HG03103 (cell line): ENCODE measurements at regions not wholly inside any gene's neighbourhood (a gene's known extent, or its start where the extent isn't known, plus 50 kb on each side); places are given as distances from the start of the nearest gene placed in this dataset.

Source experiments
- ATAC-seq: cut with Tn5 transposase; IDR thresholded peaks from one replicate; pipeline ENCODE4 v1.9.1; 2021; ENCODE audit warnings: low read depth; ENCODE audit not compliant: unreplicated experiment

GRCh38 chr14:96931751-96932150 lies 134.6 kb downstream of the VRK1 start:
- ATAC-seq: no peak

DNA sequence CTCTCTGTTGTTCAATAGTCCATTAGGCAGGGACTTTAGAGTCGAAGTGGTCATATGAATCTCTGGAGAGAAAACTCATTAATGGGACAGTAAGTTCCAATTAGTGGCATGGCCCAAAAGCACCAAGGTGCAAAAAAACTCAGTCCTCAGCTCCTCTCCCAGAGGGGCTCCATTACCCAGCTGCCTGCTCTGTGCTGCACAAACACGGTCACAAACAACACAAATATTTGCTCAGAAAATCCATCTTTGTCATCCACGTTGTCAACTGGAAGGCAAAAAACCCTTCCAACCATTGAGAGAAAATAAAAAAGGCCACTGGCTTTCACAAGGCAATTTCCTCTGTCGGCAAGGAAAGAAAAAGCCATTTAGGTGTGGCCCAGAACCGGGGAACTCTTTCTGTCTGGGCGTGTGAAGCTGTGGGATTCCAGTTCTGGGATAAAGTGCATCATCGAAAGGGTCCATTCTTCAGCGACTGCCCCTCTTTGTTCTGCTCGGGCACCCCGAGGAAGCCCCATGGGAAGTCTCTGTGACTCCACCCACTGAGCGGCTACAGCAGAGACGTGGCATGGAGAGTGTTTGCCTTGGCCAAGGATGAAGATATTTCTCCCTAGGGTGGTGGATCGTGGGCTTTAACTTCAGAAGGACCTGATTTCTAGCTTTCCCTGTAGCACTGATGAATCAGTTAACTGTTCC lies 137.6 kb downstream of the VRK1 start:
- ATAC-seq: no peak

DNA sequence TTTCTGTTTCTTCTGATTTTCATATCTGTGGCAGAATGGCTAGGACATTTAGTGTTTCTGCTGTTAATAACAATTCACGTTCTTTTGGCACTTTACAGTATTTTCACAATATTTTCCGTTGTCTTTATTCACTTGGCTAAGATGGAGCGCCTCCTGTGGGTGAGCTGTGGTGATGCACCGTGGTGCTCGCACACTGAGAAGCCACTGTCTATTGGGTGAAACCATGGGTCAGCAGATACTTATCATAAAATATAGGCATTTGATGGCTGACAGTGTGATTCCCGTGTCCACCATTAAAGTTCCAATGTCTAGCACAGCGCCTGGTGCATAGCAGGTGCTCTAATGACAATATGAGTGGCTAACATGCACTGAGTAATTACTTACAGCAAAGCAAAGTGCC lies 141.8 kb downstream of the VRK1 start:
- ATAC-seq: no peak

- ATAC-seq: no peak
Observed at GRCh38 chr14:96940009-96940408, 142.8 kb downstream of the VRK1 start.

DNA sequence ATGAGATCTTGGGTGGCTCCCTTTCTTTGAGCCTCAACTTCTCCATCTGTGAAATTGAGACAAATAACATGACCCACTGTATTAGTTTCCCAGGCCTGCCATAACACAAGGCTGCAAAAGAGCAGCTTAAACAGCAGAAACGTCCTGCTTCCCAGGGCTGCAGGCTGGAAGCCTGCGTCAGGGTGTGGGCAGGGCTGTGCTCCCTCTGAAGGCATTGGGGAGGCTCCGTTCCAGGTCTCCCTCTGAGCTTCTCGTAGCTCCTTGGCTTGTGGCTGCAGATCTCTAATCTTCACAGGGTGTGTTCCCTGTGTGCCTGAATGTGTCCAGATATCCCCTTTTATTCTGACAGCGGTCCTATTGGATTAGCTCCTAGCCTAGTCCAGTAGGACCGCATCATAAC lies 147.1 kb downstream of the VRK1 start:
- ATAC-seq: no peak

GRCh38 chr14:96945721-96946120 lies 148.5 kb downstream of the VRK1 start:
- no peak for ATAC-seq

GRCh38 chr14:96949594-96949993 lies 152.4 kb downstream of the VRK1 start:
- ATAC-seq: no peak

DNA sequence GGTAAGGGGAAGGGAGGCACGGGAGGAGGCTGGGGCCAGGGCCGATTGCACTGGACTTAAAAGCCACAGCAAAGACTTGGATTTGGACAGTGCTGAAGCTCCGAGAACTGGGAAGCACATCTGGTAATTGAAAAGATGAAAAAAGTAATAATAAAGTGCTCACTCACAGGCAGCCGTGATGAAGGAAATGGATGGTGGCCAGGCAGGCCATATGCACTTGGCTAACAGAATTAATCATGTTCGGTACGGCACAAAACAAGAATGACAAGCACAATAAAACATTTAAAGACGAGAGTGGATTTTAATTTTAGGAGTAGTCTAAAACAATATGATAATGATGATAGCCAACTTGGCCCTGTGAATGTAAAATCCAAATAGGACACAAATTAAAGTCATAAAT lies 154.3 kb downstream of the VRK1 start:
- ATAC-seq: no peak

DNA sequence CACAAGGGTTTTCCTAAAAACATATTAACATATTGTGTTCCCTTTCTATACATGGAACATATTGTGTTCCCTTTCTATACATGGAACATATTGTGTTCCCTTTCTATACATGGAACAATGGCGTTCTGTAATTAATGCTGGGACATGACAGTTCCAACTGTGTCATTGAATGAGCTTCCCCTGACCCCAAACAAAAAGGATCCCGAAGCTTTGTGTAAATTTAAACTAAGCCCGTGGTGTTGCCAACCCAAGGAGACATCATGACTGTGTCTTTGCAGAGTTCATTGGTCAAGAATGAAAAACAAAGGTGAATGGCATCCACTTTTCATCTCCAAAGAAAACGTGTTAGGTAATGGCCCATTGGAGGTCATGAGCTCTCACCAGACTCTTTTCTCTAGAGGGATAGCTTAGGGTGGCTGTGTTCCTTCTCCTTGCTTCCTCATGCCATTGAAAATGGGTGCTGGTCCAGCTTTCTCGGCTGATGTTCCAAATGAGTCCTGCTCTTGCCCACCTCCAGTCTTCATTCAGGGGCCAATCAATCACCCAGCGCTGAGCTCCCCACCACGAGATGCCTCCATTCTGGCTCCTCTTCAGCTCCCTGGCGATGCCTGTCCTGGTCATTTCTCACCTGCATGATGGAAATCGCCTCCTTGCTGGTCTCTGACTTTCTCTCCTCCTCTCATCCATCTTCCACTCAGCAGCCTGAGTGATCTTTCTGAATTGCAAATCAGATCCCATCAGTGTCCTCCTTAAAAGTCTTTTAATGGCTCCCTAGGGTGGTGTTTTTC lies 156.1 kb downstream of the VRK1 start:
- ATAC-seq: no peak

GRCh38 chr14:96953875-96954185 lies 156.6 kb downstream of the VRK1 start:
- no peak for ATAC-seq

DNA sequence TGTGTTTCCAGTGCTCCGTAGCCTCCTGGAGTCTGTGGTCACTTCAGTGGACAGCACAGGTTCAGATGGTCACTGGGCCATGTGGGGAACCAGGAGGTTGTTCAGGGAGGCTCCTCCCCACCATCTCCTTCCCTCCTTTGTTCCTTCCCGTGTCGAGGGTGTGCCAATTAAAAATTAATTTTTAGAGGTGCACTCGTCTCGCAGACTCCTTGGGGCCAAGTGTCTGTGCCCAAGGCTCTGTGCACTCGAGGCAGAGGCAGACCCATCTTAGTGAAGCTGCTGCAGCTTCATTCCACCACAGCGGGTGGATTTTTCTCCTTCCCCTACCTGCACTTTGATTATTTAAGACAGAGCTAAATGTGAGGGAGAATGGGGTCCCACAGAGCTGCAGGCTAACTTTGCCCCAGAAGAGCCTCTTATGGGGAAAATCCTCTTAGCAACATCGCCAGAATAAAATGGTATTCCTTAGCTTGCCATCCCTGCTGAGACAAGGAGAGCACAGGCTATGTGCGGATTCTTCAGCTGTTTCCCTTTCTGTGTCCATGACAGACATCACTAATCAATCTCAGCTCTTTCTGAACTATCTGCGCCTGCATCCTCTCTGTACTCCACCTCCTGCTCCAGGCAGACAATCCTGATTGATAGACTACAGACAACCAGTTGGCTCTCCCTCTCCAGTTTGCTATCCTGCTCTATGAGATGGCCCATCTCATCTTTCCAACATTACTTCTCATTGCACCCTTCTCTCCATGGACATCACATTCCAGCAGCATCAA lies 159.5 kb downstream of the VRK1 start:
- ATAC-seq: no peak

DNA sequence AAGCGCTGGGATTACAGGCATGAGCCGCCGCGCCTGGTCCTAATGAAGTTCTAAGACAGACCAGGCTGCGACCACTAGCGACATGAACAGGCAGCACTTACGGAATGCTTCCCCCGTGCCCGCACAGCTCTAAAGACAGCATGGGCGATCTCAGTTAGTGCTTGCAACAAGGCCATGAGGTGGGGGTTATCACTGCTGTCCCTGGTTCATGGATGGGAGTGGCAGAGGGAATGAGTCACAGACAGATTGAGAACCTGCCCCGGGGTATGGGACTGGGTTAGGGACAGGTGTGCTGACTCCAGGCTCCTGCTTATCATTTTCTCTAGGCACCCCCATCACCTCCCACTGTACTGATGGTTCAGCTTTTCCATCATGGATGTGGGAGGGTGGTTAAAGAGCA lies 160.9 kb downstream of the VRK1 start:
- no peak for ATAC-seq

- no peak for ATAC-seq
Observed at GRCh38 chr14:96959992-96960391, 162.8 kb downstream of the VRK1 start.

- ATAC-seq: no peak
Observed at GRCh38 chr14:96960598-96961116, 163.5 kb downstream of the VRK1 start.

- ATAC-seq: no peak
Observed at GRCh38 chr14:96961895-96962294, 164.7 kb downstream of the VRK1 start.

DNA sequence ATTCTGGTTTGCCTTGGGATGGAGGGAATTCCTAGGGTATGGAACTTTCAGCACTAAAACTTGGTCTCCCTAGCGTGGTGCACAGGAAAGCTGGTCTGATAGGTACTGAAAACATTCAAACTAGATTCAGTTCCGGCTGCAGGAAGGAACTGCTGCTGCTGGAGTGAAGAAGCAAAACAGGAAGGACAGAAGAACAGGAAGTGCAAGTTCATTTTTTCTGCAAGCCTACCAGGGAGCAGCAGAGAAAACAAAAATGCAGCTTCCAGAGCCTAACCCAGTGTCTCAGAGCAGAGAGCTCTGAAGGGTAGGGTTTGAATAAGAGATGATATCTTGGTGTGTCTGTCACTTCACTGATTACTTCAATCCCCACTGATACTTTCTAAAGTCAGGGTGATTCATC lies 165.2 kb downstream of the VRK1 start:
- peak; percentile 73 for ATAC-seq

GRCh38 chr14:96964726-96965415 lies 167.7 kb downstream of the VRK1 start:
- no peak for ATAC-seq

- ATAC-seq: no peak
Observed at GRCh38 chr14:96965885-96966595, 168.9 kb downstream of the VRK1 start.

DNA sequence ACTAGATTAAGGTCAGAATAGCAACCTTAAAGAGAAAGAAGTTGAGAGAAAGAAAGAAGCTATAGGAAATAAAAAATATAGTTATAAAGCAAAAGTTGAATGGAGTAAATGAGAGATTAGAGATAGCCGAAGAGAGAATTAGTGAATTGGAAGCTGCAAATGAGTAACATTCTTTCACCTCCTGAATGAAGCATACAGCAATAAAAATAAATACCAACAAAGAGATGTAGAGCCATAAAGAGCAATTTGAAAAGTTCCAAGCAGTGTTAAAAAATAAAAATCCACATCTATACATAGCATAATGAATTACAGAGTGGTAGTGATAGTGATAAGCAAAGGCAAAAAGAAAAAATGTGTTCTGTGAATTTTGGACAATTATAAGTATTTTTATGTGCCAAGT lies 177.9 kb downstream of the VRK1 start:
- no peak for ATAC-seq
